ENCODE measurements at regions not wholly inside any gene's neighbourhood (a gene's known extent, or its start where the extent isn't known, plus 50 kb on each side); places are given as distances from the start of the nearest gene placed in this dataset.

- Histone ChIP-seq H3K56ac (ENCODE audit: extremely low read depth, insufficient read depth, low read length) (no peak overlapping the region), H2BK120ac (ENCODE audit: low read depth, low read length) (no peak overlapping the region), H3K27ac (ENCODE audit: insufficient read depth, low read length) (no peak overlapping the region), H3K23ac (ENCODE audit: low read depth, low read length) (no peak overlapping the region), H3K4me1 (ENCODE audit: control insufficient read depth, insufficient read depth, low read length) (no peaks in the 10 kb centered on the region), H3K4ac (ENCODE audit: low read depth, low read length) (no peak overlapping the region), H4K20me1 (ENCODE audit: insufficient read depth, low read length) (no peaks in the 10 kb centered on the region), H3K9ac (ENCODE audit: low read depth, low read length) (no peak overlapping the region), H3K36me3 (ENCODE audit: control insufficient read depth, insufficient read depth, low read length) (no peaks in the 10 kb centered on the region), H3K4me2 (ENCODE audit: low read depth, low read length) (no peak overlapping the region), H3K9me1 (ENCODE audit: insufficient read depth, low read length) (no peaks in the 10 kb centered on the region), H3K9me3 (ENCODE audit: control insufficient read depth, insufficient read depth, low read length) (no peaks in the 10 kb centered on the region), H4K5ac (ENCODE audit: low read depth, low read length) (no peak overlapping the region), H3K4me3 (ENCODE audit: insufficient read depth, low read depth, low read length) (no peak overlapping the region), H3K18ac (ENCODE audit: low read depth, low read length) (no peak overlapping the region), H4K8ac (ENCODE audit: low read depth in 2 of 2, low read length in 2 of 2) (no peak overlapping the region), H2BK15ac (ENCODE audit: low read depth, low read length) (no peak overlapping the region), H2BK20ac (ENCODE audit: low read depth, low read length) (no peak overlapping the region), H2AK5ac (ENCODE audit: low read depth, low read length) (no peak overlapping the region), H3K79me1 (ENCODE audit: low read depth in 1 of 2, low read length in 2 of 2) (no peaks in the 10 kb centered on the region), H3K14ac (replicated peaks; ENCODE audit: low read depth, low read length) (no peak overlapping the region), H4K91ac (ENCODE audit: insufficient read depth, low read depth, low read length) (no peak overlapping the region), H2AFZ (replicated peaks; ENCODE audit: low read length, poor library complexity) (no peak overlapping the region), H3K27me3 (ENCODE audit: control insufficient read depth, insufficient read depth, low read length) (peaks cover 6% of the 10 kb centered on the region), H2AK9ac (replicated peaks; ENCODE audit: low read depth, low read length, poor library complexity) (no peak overlapping the region), H2BK5ac (ENCODE audit: low read depth, low read length, poor library complexity, severe bottlenecking) (no peak overlapping the region)
- 20% methylated on average over 2 of the region's 3 CpGs; no CpG with 5 or more reads in 1 of the 2 experiments for WGBS, 2 experiments (ENCODE audit: extremely low coverage in 2 of 2, insufficient read length in 1 of 2)
- CTCF ChIA-PET, result no interaction called here
- no peak for ATAC-seq (ENCODE audit: low read depth)
- intact Hi-C loops (cut with micrococcal nuclease) (no loop called here), in situ Hi-C loops (cut with MboI; ENCODE audit: low sequenced_read_pairs) (no loop called here), dilution Hi-C loops (cut with HindIII; ENCODE audit: low sequenced_read_pairs, unreplicated experiment) (no loop called here)
- no TSS peak for BruUV-seq (replicated peaks)
- POLR2A ChIA-PET (ENCODE audit: unreplicated experiment), result interaction anchor here (0.6 kb wide), 1 partner anchor 9 kb away, joined by 4 read pairs; no protein-coding TSS in a partner anchor
- TF ChIP-seq BHLHE40 (IDR thresholded peaks at IDR 0.05; ENCODE audit: low read depth, low read length) (no peak), CTCF (conservative IDR thresholded peaks at IDR 0.05; ENCODE audit: low read depth, low read length) (no peak), MAZ (IDR thresholded peaks at IDR 0.05; ENCODE audit: borderline replicate concordance, low read depth, low read length) (no peak), NFE2L2 (IDR thresholded peaks at IDR 0.05; ENCODE audit: low read depth, low read length) (no peak), POLR2A (IDR thresholded peaks at IDR 0.05; ENCODE audit: low read depth, low read length) (no peak), CHD1 (IDR thresholded peaks at IDR 0.05; ENCODE audit: low read depth, low read length) (no peak), USF2 (IDR thresholded peaks at IDR 0.05; ENCODE audit: low read depth, low read length) (no peak), FOS (IDR thresholded peaks at IDR 0.05; ENCODE audit: low read depth, low read length) (no peak), RCOR1 (IDR thresholded peaks at IDR 0.05; ENCODE audit: insufficient replicate concordance, low read length) (no peak), RFX5 (IDR thresholded peaks at IDR 0.05; ENCODE audit: low read depth, low read length) (no peak)
- DNase-seq, result no peak
These were observed 112.2 kb upstream of the TMTC1 start for GRCh38 chr12:29895966-29896365.
